ENCODE measurements at regions not wholly inside any gene's neighbourhood (a gene's known extent, or its start where the extent isn't known, plus 50 kb on each side); places are given as distances from the start of the nearest gene placed in this dataset.

DNA sequence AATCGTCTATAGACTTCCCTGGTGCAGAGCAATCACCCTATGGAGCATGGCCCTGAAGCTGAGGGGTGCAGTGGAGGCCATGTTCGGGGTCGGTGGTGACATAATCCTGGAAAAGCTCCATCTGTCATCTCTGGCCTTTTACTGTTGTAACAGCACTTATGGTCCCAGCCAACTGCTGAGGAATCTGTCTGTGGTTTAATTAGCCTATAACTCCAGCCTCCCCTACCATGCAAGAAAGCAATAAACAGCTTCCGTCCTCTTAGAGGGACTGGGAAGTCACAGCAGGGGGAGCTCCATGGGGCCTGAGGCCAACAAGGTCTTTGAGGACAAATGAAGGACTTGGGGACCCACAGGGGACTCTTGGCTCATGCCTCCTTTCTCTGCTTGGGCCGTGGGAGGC, 159.1 kb upstream of the NECTIN1 start:
- whole genome bisulfite sequencing: 63% methylated on average over 5 of the region's 5 CpGs
- TF ChIP-seq, protein P1, sequence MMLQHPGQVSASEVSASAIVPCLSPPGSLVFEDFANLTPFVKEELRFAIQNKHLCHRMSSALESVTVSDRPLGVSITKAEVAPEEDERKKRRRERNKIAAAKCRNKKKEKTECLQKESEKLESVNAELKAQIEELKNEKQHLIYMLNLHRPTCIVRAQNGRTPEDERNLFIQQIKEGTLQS (IDR thresholded peaks at IDR 0.05): no peak
- TF ChIP-seq HNF4A (conservative IDR thresholded peaks at IDR 0.05): no peak
- no peak for TF ChIP-seq FOXA1 (IDR thresholded peaks at IDR 0.05)
- TF ChIP-seq, protein P2, sequence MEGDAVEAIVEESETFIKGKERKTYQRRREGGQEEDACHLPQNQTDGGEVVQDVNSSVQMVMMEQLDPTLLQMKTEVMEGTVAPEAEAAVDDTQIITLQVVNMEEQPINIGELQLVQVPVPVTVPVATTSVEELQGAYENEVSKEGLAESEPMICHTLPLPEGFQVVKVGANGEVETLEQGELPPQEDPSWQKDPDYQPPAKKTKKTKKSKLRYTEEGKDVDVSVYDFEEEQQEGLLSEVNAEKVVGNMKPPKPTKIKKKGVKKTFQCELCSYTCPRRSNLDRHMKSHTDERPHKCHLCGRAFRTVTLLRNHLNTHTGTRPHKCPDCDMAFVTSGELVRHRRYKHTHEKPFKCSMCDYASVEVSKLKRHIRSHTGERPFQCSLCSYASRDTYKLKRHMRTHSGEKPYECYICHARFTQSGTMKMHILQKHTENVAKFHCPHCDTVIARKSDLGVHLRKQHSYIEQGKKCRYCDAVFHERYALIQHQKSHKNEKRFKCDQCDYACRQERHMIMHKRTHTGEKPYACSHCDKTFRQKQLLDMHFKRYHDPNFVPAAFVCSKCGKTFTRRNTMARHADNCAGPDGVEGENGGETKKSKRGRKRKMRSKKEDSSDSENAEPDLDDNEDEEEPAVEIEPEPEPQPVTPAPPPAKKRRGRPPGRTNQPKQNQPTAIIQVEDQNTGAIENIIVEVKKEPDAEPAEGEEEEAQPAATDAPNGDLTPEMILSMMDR (IDR thresholded peaks at IDR 0.05; ENCODE audit: low read depth, low read length, missing input control): no peak
- TF ChIP-seq HNF4G (IDR thresholded peaks at IDR 0.05): no peak
- no peak for TF ChIP-seq JUND (IDR thresholded peaks at IDR 0.05)
- TF ChIP-seq TAF1 (conservative IDR thresholded peaks at IDR 0.05): no peak
- TF ChIP-seq EGR1 (IDR thresholded peaks at IDR 0.05; ENCODE audit: low read depth in 2 of 2): no peak
- no peak for TF ChIP-seq YY1 (IDR thresholded peaks at IDR 0.05)
- no peak for TF ChIP-seq GABPA (IDR thresholded peaks at IDR 0.05 in 1 of 2, conservative IDR thresholded peaks at IDR 0.05 in 1 of 2)
- Histone ChIP-seq H3K9me3 (ENCODE audit: control insufficient read depth in 4 of 4, low read length in 3 of 4) (no peaks in the 10 kb centered on the region), H3K27ac (ENCODE audit: low read depth in 1 of 2, low read length in 2 of 2) (no peak overlapping the region), H3K4me3 (ENCODE audit: low read depth in 1 of 3, low read length in 3 of 3) (no peak overlapping the region), H3K4me1 (ENCODE audit: control insufficient read depth in 4 of 4, insufficient read depth in 4 of 4, low read length in 3 of 4) (no peaks in the 10 kb centered on the region), H3K9ac (ENCODE audit: low read depth in 1 of 2, low read length in 2 of 2) (no peak overlapping the region), H3K27me3 (ENCODE audit: control insufficient read depth in 4 of 4, insufficient read depth in 4 of 4, low read length in 3 of 4) (no peaks in the 10 kb centered on the region), H3K36me3 (ENCODE audit: control insufficient read depth in 4 of 4, insufficient read depth in 3 of 4, low read depth in 1 of 4, low read length in 3 of 4) (no peaks in the 10 kb centered on the region)
- DNase-seq (ENCODE audit: low spot score): no peak

DNA sequence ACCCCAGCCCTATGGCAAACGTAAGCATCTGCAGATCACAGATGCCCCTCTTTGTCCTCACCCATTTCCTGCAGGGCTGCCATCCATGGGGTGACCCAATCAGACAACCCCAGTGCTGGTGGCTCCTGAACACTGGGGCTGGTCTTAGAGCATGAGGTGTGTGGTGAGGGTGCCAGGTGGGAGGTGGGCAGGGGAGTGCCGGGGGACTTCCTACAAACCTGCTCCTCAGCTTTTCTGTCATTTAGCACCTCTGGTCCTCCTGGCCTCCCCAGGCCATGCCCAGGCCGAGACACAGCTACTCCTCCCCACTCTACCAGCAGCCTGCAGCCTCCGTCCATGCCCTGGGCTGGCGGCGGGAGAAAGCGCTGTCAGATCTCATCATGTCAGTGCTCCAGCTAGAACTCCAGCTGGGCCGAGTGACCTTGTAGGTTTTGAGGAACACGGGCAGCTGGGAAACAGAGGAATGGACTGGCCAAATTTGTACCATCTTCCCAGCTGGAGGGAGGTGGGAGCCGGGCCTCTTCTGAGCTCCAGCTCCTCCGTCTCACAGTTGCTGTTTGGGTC, 157.7 kb upstream of the NECTIN1 start:
- TF ChIP-seq EGR1 (IDR thresholded peaks at IDR 0.05; ENCODE audit: low read depth in 2 of 2) (no peak), JUND (IDR thresholded peaks at IDR 0.05) (no peak), GABPA (IDR thresholded peaks at IDR 0.05 in 1 of 2, conservative IDR thresholded peaks at IDR 0.05 in 1 of 2) (no peak), RAD21 (IDR thresholded peaks at IDR 0.05) (no peak), NR2F2 (IDR thresholded peaks at IDR 0.05) (no peak)
- TF ChIP-seq, protein P3, sequence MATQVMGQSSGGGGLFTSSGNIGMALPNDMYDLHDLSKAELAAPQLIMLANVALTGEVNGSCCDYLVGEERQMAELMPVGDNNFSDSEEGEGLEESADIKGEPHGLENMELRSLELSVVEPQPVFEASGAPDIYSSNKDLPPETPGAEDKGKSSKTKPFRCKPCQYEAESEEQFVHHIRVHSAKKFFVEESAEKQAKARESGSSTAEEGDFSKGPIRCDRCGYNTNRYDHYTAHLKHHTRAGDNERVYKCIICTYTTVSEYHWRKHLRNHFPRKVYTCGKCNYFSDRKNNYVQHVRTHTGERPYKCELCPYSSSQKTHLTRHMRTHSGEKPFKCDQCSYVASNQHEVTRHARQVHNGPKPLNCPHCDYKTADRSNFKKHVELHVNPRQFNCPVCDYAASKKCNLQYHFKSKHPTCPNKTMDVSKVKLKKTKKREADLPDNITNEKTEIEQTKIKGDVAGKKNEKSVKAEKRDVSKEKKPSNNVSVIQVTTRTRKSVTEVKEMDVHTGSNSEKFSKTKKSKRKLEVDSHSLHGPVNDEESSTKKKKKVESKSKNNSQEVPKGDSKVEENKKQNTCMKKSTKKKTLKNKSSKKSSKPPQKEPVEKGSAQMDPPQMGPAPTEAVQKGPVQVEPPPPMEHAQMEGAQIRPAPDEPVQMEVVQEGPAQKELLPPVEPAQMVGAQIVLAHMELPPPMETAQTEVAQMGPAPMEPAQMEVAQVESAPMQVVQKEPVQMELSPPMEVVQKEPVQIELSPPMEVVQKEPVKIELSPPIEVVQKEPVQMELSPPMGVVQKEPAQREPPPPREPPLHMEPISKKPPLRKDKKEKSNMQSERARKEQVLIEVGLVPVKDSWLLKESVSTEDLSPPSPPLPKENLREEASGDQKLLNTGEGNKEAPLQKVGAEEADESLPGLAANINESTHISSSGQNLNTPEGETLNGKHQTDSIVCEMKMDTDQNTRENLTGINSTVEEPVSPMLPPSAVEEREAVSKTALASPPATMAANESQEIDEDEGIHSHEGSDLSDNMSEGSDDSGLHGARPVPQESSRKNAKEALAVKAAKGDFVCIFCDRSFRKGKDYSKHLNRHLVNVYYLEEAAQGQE (IDR thresholded peaks at IDR 0.05): no peak
- TF ChIP-seq, protein P1 (IDR thresholded peaks at IDR 0.05): no peak
- TF ChIP-seq, protein P4, sequence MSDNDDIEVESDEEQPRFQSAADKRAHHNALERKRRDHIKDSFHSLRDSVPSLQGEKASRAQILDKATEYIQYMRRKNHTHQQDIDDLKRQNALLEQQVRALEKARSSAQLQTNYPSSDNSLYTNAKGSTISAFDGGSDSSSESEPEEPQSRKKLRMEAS (IDR thresholded peaks at IDR 0.05): no peak
- Histone ChIP-seq H3K27me3 (ENCODE audit: control insufficient read depth in 4 of 4, insufficient read depth in 4 of 4, low read length in 3 of 4) (no peaks in the 10 kb centered on the region), H3K4me3 (ENCODE audit: low read depth in 1 of 3, low read length in 3 of 3) (no peak overlapping the region), H3K9ac (ENCODE audit: low read depth in 1 of 2, low read length in 2 of 2) (no peak overlapping the region), H3K27ac (ENCODE audit: low read depth in 1 of 2, low read length in 2 of 2) (no peak overlapping the region), H3K9me3 (ENCODE audit: control insufficient read depth in 4 of 4, low read length in 3 of 4) (no peaks in the 10 kb centered on the region), H3K4me1 (ENCODE audit: control insufficient read depth in 4 of 4, insufficient read depth in 4 of 4, low read length in 3 of 4) (no peaks in the 10 kb centered on the region), H3K36me3 (ENCODE audit: control insufficient read depth in 4 of 4, insufficient read depth in 3 of 4, low read depth in 1 of 4, low read length in 3 of 4) (no peaks in the 10 kb centered on the region)
- no peak for DNase-seq (ENCODE audit: low spot score)
- 91% methylated on average over 11 of the region's 11 CpGs for WGBS

All from liver (tissue), 8 donors.